Calu3 (cell line): ENCODE measurements at regions not wholly inside any gene's neighbourhood (a gene's known extent, or its start where the extent isn't known, plus 50 kb on each side); places are given as distances from the start of the nearest gene placed in this dataset.

Experiments used
- BruUV-seq: library from RNA; stranded (reverse); fragments of 400-500 nt; replicated peaks from 2 replicates; lab custom pipeline; 2021; lab: Mats Ljungman, UMichigan
- CTCF ChIA-PET: fragments of 300-600 bp; sonication (Branson Sonifier 250); formaldehyde crosslinking; loops from one replicate; lab custom pipeline; 2022; ENCODE audit warnings: antibody characterized with exemption; lab: Charles Lee
- DNase-seq: peaks from one replicate; pipeline ENCODE4 v3.0.0; 2022
- H3K27ac Mint-ChIP-seq: one replicate; pipeline ENCODE4 v1.8.0; 2022; ENCODE audit warnings: mixed read lengths; ENCODE audit not compliant: unreplicated experiment
- H3K27me3 Mint-ChIP-seq: one replicate; pipeline ENCODE4 v1.8.0; 2022; ENCODE audit warnings: mixed read lengths; ENCODE audit not compliant: unreplicated experiment
- H3K36me3 Mint-ChIP-seq: one replicate; pipeline ENCODE4 v1.8.0; 2022; ENCODE audit warnings: mild to moderate bottlenecking, moderate library complexity, mixed read lengths; ENCODE audit not compliant: insufficient read depth, unreplicated experiment
- H3K4me1 Mint-ChIP-seq: one replicate; pipeline ENCODE4 v1.8.0; 2022; ENCODE audit warnings: mild to moderate bottlenecking, low read depth, mixed read lengths; ENCODE audit not compliant: unreplicated experiment
- H3K4me3 Mint-ChIP-seq: one replicate; pipeline ENCODE4 v1.8.0; 2022; ENCODE audit warnings: mild to moderate bottlenecking, low read depth, moderate library complexity, mixed read lengths; ENCODE audit not compliant: unreplicated experiment
- H3K9me3 Mint-ChIP-seq: one replicate; pipeline ENCODE4 v1.8.0; 2022; ENCODE audit warnings: low read depth, mixed read lengths; ENCODE audit not compliant: unreplicated experiment
- intact Hi-C: fragments of 100-400 bp; cut with micrococcal nuclease; formaldehyde crosslinking; loops from one replicate; pipeline ENCODE4 v1.10.0; 2022; ENCODE audit not compliant: unreplicated experiment
- TF ChIP-seq, protein P1 (sequence below): fragments of 200-600 bp; IDR thresholded peaks from one replicate; pipeline ENCODE4 v1.8.0; 2022; ENCODE audit warnings: antibody characterized with exemption; ENCODE audit not compliant: unreplicated experiment

- TF ChIP-seq, protein P1, sequence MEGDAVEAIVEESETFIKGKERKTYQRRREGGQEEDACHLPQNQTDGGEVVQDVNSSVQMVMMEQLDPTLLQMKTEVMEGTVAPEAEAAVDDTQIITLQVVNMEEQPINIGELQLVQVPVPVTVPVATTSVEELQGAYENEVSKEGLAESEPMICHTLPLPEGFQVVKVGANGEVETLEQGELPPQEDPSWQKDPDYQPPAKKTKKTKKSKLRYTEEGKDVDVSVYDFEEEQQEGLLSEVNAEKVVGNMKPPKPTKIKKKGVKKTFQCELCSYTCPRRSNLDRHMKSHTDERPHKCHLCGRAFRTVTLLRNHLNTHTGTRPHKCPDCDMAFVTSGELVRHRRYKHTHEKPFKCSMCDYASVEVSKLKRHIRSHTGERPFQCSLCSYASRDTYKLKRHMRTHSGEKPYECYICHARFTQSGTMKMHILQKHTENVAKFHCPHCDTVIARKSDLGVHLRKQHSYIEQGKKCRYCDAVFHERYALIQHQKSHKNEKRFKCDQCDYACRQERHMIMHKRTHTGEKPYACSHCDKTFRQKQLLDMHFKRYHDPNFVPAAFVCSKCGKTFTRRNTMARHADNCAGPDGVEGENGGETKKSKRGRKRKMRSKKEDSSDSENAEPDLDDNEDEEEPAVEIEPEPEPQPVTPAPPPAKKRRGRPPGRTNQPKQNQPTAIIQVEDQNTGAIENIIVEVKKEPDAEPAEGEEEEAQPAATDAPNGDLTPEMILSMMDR, result no peak
- H3K27ac Mint-ChIP-seq, result peak overlapping the region; percentile 75
- CTCF ChIA-PET, result interaction anchor here (0.6 to 1.8 kb wide), 6 partner anchors 12 to 249 kb away, joined by 3 to 10 read pairs (median 4); no protein-coding TSS in a partner anchor
- DNase-seq, result peak; percentile 86
- H3K27me3 Mint-ChIP-seq, result no peaks in the 10 kb centered on the region
- peaks cover 52% of the 10 kb centered on the region for H3K4me1 Mint-ChIP-seq
- H3K9me3 Mint-ChIP-seq, result peaks cover 5% of the 10 kb centered on the region
- peaks cover 10% of the 10 kb centered on the region for H3K36me3 Mint-ChIP-seq
- H3K4me3 Mint-ChIP-seq, result peak overlapping the region; percentile 54
- intact Hi-C loops, result no loop called here
- TSS peak; percentile 94 for BruUV-seq
These were observed 110.6 kb upstream of the MEF2A start for GRCh38 chr15:99454941-99455788.

DNA sequence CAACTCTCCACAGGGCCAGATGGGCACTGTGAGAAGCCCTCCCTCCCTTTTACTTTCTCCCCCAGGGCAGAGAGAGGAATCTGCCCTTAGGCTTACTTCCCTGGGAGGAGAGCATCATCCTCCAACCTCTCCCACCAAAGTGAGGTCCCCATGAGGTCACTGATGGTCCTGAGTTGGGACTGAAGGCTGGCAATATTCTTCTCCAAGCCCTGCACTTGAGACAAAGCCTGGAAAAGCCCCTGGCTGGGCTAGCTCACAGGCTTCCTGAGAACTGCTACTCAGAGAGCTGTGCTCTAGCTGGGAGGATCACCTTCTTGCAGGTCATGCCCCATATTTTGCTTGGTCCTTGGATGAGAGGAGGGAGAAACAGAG lies 110.0 kb upstream of the MEF2A start:
- intact Hi-C loops, result no loop called here
- peaks cover 5% of the 10 kb centered on the region for H3K9me3 Mint-ChIP-seq
- TF ChIP-seq, protein P1, result no peak
- H3K4me3 Mint-ChIP-seq, result peak overlapping the region; percentile 54
- no peaks in the 10 kb centered on the region for H3K27me3 Mint-ChIP-seq
- peaks cover 46% of the 10 kb centered on the region for H3K4me1 Mint-ChIP-seq
- no peak for DNase-seq
- H3K27ac Mint-ChIP-seq, result peak overlapping the region; percentile 75
- BruUV-seq, result no TSS peak
- CTCF ChIA-PET, result interaction anchor here (0.7 to 1.8 kb wide), 4 partner anchors 13 to 248 kb away, joined by 3 to 10 read pairs (median 6); no protein-coding TSS in a partner anchor
- peaks cover 10% of the 10 kb centered on the region for H3K36me3 Mint-ChIP-seq

DNA sequence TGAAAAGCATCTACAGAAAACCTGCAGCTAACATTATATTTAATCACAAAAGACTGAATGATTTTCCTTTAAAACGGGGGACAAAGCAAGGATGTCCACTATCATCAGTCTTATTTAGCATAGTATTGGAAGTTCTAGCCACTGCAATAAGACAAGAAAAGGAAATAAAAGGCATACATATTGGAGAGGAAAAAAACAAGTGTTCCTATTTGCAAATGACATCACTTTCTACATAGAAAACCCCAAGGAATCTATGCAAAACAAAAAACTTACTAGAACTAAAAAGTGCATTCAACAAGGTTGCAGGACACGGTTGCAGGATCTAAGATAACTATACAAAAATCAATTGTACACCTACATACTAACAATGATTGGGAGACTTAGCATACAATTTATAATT lies 101.6 kb upstream of the MEF2A start:
- Mint-ChIP-seq H3K27ac (no peak overlapping the region), H3K4me3 (no peak overlapping the region), H3K9me3 (no peaks in the 10 kb centered on the region), H3K4me1 (no peaks in the 10 kb centered on the region), H3K36me3 (no peaks in the 10 kb centered on the region), H3K27me3 (no peaks in the 10 kb centered on the region)
- DNase-seq, result no peak
- TF ChIP-seq, protein P1, result no peak
- intact Hi-C loops, result no loop called here
- no TSS peak for BruUV-seq
- CTCF ChIA-PET, result no interaction called here

- no TSS peak for BruUV-seq
- no peaks in the 10 kb centered on the region for H3K9me3 Mint-ChIP-seq
- H3K36me3 Mint-ChIP-seq, result no peaks in the 10 kb centered on the region
- no peak overlapping the region for H3K27ac Mint-ChIP-seq
- intact Hi-C loops, result no loop called here
- no peaks in the 10 kb centered on the region for H3K27me3 Mint-ChIP-seq
- TF ChIP-seq, protein P1, result no peak
- no peak for DNase-seq
- CTCF ChIA-PET, result no interaction called here
- H3K4me1 Mint-ChIP-seq, result no peaks in the 10 kb centered on the region
- no peak overlapping the region for H3K4me3 Mint-ChIP-seq
These were observed 99.0 kb upstream of the MEF2A start for GRCh38 chr15:99466701-99467337.
